Astrocyte (in vitro differentiated cells and primary cell): ENCODE measurements at regions not wholly inside any gene's neighbourhood (a gene's known extent, or its start where the extent isn't known, plus 50 kb on each side); places are given as distances from the start of the nearest gene placed in this dataset.

ENCODE experiments used
- DNase-seq: peaks from one replicate; pipeline ENCODE4 v3.0.0-alpha.2; 2010; ENCODE audit warnings: low read depth
- FAIRE-seq: peaks from 2 replicates; lab custom pipeline; 2011; peaks lifted over from hg19 to GRCh38; lab: Jason Lieb, UNC
- H2AFZ ChIP-seq: 2 replicates; pipeline ENCODE4 v1.6.0; 2012; ENCODE audit warnings: low read depth, low read length, inconsistent platforms
- H3K27ac ChIP-seq: 2 replicates; pipeline ENCODE4 v1.5.1; 2011; ENCODE audit warnings: low read depth, low read length, inconsistent platforms
- H3K27me3 ChIP-seq: 2 replicates; pipeline ENCODE4 v1.6.0; 2011; ENCODE audit warnings: low read length, inconsistent platforms; ENCODE audit not compliant: insufficient read depth
- H3K36me3 ChIP-seq: 2 replicates; pipeline ENCODE4 v1.5.1; 2011; ENCODE audit warnings: low read length, inconsistent platforms; ENCODE audit not compliant: insufficient read depth
- H3K4me1 ChIP-seq: 2 replicates; pipeline ENCODE4 v1.5.1; 2011; ENCODE audit warnings: low read length, inconsistent platforms; ENCODE audit not compliant: insufficient read depth
- H3K4me2 ChIP-seq: 2 replicates; pipeline ENCODE4 v1.6.0; 2012; ENCODE audit warnings: low read length, inconsistent platforms
- H3K4me3 ChIP-seq: 2 replicates; pipeline ENCODE4 v1.5.1; 2011; ENCODE audit warnings: low read depth, mild to moderate bottlenecking, low read length, inconsistent platforms; ENCODE audit not compliant: insufficient read depth
- H3K79me2 ChIP-seq: 2 replicates; pipeline ENCODE4 v1.6.0; 2012; ENCODE audit warnings: mild to moderate bottlenecking, low read length, inconsistent platforms; ENCODE audit not compliant: insufficient read depth
- H3K9ac ChIP-seq: 2 replicates; pipeline ENCODE4 v1.6.0; 2012; ENCODE audit warnings: mild to moderate bottlenecking, low read length, inconsistent platforms
- H3K9me3 ChIP-seq: 2 replicates; pipeline ENCODE4 v1.5.1; 2012; ENCODE audit warnings: low read depth, mild to moderate bottlenecking, low read length, inconsistent platforms; ENCODE audit not compliant: insufficient read depth
- H4K20me1 ChIP-seq: 2 replicates; pipeline ENCODE4 v1.6.0; 2012; ENCODE audit warnings: low read length, inconsistent platforms; ENCODE audit not compliant: insufficient read depth
- H3K27ac Mint-ChIP-seq: one replicate; pipeline ENCODE4 v1.8.0; 2021; ENCODE audit warnings: mild to moderate bottlenecking, mixed read lengths; ENCODE audit not compliant: unreplicated experiment
- H3K27me3 Mint-ChIP-seq: one replicate; pipeline ENCODE4 v1.8.0; 2021; ENCODE audit warnings: low read depth, mixed read lengths; ENCODE audit not compliant: unreplicated experiment
- H3K36me3 Mint-ChIP-seq: one replicate; pipeline ENCODE4 v1.8.0; 2021; ENCODE audit warnings: low read depth, mixed read lengths; ENCODE audit not compliant: unreplicated experiment
- H3K4me1 Mint-ChIP-seq: one replicate; pipeline ENCODE4 v1.8.0; 2021; ENCODE audit warnings: low read depth, mixed read lengths; ENCODE audit not compliant: unreplicated experiment
- H3K4me3 Mint-ChIP-seq: one replicate; pipeline ENCODE4 v1.8.0; 2021; ENCODE audit warnings: mild to moderate bottlenecking, moderate library complexity, mixed read lengths; ENCODE audit not compliant: unreplicated experiment
- H3K9me3 Mint-ChIP-seq: one replicate; pipeline ENCODE4 v1.8.0; 2021; ENCODE audit warnings: mild to moderate bottlenecking, mixed read lengths; ENCODE audit not compliant: unreplicated experiment
- EZH2 ChIP-seq: IDR thresholded peaks from 2 replicates; pipeline ENCODE4 v1.6.1; 2012; ENCODE audit warnings: mild to moderate bottlenecking, low read length, inconsistent platforms; ENCODE audit not compliant: insufficient read depth
- TF ChIP-seq, protein P1 (sequence below): IDR thresholded peaks from 2 replicates; pipeline ENCODE4 v1.5.1; 2011; ENCODE audit warnings: low read depth, mild to moderate bottlenecking, inconsistent platforms, low read length, moderate library complexity; ENCODE audit not compliant: insufficient read depth

DNA sequence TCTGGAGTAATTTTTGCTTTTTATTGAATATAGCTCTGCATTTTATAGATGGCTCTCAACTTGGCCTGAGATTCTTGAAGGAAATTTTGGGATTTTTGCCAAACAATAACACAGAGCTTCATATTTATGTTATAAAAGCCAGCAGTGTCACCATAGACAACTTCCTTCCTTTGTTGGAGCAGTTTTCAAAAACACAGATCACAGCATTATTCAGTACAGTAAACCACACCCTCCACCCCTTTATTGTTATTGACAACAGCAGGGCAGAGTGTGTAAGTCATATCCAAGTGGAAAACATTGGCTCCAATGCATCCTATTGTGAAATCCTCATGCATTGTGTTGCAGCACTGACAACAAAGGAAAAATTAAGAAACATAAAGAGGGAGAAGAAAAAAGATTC lies 62.6 kb upstream of the PRSS23 start:
- Histone ChIP-seq H3K27me3 (no peaks in the 10 kb centered on the region), H3K4me1 (peaks cover 62% of the 10 kb centered on the region), H3K9ac (no peak overlapping the region), H3K4me2 (no peak overlapping the region), H2AFZ (no peak overlapping the region), H3K4me3 (no peak overlapping the region), H3K27ac (no peak overlapping the region), H4K20me1 (no peaks in the 10 kb centered on the region), H3K9me3 (no peaks in the 10 kb centered on the region), H3K79me2 (no peaks in the 10 kb centered on the region), H3K36me3 (no peaks in the 10 kb centered on the region)
- no peak overlapping the region for H3K4me3 Mint-ChIP-seq
- H3K9me3 Mint-ChIP-seq = no peaks in the 10 kb centered on the region
- FAIRE-seq (no peak), DNase-seq (no peak)
- TF ChIP-seq, protein P1, sequence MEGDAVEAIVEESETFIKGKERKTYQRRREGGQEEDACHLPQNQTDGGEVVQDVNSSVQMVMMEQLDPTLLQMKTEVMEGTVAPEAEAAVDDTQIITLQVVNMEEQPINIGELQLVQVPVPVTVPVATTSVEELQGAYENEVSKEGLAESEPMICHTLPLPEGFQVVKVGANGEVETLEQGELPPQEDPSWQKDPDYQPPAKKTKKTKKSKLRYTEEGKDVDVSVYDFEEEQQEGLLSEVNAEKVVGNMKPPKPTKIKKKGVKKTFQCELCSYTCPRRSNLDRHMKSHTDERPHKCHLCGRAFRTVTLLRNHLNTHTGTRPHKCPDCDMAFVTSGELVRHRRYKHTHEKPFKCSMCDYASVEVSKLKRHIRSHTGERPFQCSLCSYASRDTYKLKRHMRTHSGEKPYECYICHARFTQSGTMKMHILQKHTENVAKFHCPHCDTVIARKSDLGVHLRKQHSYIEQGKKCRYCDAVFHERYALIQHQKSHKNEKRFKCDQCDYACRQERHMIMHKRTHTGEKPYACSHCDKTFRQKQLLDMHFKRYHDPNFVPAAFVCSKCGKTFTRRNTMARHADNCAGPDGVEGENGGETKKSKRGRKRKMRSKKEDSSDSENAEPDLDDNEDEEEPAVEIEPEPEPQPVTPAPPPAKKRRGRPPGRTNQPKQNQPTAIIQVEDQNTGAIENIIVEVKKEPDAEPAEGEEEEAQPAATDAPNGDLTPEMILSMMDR = no peak
- no peak for TF ChIP-seq EZH2
- H3K27me3 Mint-ChIP-seq = no peaks in the 10 kb centered on the region
- H3K27ac Mint-ChIP-seq = no peak overlapping the region
- H3K4me1 Mint-ChIP-seq = peaks cover 56% of the 10 kb centered on the region
- no peaks in the 10 kb centered on the region for H3K36me3 Mint-ChIP-seq

DNA sequence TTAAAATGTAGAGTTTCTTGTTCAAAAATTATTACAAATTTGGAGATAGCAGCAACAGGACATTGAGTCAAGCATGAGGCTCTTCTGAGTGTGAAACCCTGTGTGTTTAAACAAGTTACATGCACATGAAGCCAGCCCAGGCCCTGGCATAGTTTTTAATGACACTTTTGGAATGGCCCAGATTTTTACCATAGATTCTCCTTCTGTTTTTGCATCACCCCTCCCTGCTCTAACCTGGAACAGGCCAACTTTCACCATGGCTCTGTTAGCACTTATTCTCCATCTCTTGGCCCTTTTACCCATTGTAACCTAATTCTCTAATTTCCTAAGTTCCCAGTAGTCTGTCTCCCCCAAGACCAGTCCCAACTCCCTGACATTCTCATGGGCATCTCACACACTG lies 63.1 kb upstream of the PRSS23 start:
- no peaks in the 10 kb centered on the region for H3K36me3 ChIP-seq
- no peak overlapping the region for H2AFZ ChIP-seq
- FAIRE-seq = no peak
- no peaks in the 10 kb centered on the region for H3K79me2 ChIP-seq
- no peaks in the 10 kb centered on the region for H4K20me1 ChIP-seq
- H3K4me3 ChIP-seq = no peak overlapping the region
- H3K27ac ChIP-seq = no peak overlapping the region
- no peaks in the 10 kb centered on the region for H3K9me3 ChIP-seq
- peaks cover 51% of the 10 kb centered on the region for H3K4me1 Mint-ChIP-seq
- no peak overlapping the region for H3K9ac ChIP-seq
- DNase-seq = no peak
- no peak overlapping the region for H3K4me2 ChIP-seq
- TF ChIP-seq, protein P1 = no peak
- no peak for TF ChIP-seq EZH2
- H3K4me3 Mint-ChIP-seq = no peak overlapping the region
- no peaks in the 10 kb centered on the region for H3K9me3 Mint-ChIP-seq
- H3K4me1 ChIP-seq = peaks cover 57% of the 10 kb centered on the region
- H3K27ac Mint-ChIP-seq = no peak overlapping the region
- no peaks in the 10 kb centered on the region for H3K27me3 ChIP-seq
- H3K36me3 Mint-ChIP-seq = no peaks in the 10 kb centered on the region
- no peaks in the 10 kb centered on the region for H3K27me3 Mint-ChIP-seq

DNA sequence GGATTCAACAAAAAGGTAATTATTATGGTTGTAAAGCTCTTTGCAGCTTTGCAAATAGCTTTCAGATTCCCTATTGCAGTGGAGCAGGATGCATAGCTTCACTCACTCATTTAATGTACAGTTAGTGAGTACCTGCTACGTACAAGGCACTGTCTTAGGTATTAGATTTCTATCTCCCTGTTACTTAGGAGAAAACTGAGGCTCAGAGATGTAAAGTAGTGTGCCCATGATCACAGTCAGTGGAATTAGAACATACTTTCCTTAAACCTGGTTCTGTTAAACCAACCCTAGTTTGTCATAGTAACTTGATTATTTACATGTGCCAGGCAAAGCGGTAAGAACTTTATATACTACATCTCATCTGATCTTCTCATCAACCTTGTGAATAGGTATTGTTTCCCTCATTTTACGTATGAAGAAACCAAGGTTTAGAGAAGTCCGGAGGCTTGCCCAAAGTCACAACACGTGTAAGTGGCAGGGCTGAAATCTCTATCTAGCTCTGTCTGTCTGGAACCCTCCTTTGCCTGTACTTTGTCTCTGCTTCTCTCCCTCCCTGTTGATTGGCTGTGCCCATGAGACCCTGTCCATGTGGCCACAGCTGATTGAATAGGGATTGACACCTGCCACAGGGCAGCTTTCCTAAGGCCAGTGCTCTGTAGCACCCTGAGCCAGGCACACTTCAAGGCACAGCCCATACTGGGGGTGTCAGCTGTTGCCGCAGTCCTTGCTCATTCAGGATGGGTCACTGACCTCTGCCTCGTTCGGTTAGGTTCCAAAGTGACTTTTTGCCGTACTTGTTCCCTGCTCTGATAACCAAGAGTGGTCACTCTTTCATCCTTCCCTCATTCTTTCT lies 63.8 kb upstream of the PRSS23 start:
- no peak for DNase-seq
- H2AFZ ChIP-seq = no peak overlapping the region
- H3K9ac ChIP-seq = peak overlapping the region; percentile 38
- H3K4me3 ChIP-seq = no peak overlapping the region
- H3K79me2 ChIP-seq = no peaks in the 10 kb centered on the region
- no peaks in the 10 kb centered on the region for H3K36me3 ChIP-seq
- no peak for FAIRE-seq
- TF ChIP-seq, protein P1 = no peak
- TF ChIP-seq EZH2 = no peak
- Mint-ChIP-seq H3K9me3 (no peaks in the 10 kb centered on the region), H3K4me1 (peaks cover 44% of the 10 kb centered on the region), H3K27me3 (no peaks in the 10 kb centered on the region), H3K36me3 (no peaks in the 10 kb centered on the region), H3K27ac (peak overlapping the region; percentile 75), H3K4me3 (no peak overlapping the region)
- peak overlapping the region; percentile 81 for H3K27ac ChIP-seq
- H3K9me3 ChIP-seq = no peaks in the 10 kb centered on the region
- H4K20me1 ChIP-seq = no peaks in the 10 kb centered on the region
- H3K4me2 ChIP-seq = peak overlapping the region; percentile 51
- H3K27me3 ChIP-seq = no peaks in the 10 kb centered on the region
- peaks cover 50% of the 10 kb centered on the region for H3K4me1 ChIP-seq
